GM19023 (cell line): ENCODE measurements at regions not wholly inside any gene's neighbourhood (a gene's known extent, or its start where the extent isn't known, plus 50 kb on each side); places are given as distances from the start of the nearest gene placed in this dataset.

Source experiments
- ATAC-seq: cut with Tn5 transposase; IDR thresholded peaks from one replicate; pipeline ENCODE4 v1.9.1; 2021; ENCODE audit warnings: mild to moderate bottlenecking, moderate library complexity; ENCODE audit not compliant: unreplicated experiment

DNA sequence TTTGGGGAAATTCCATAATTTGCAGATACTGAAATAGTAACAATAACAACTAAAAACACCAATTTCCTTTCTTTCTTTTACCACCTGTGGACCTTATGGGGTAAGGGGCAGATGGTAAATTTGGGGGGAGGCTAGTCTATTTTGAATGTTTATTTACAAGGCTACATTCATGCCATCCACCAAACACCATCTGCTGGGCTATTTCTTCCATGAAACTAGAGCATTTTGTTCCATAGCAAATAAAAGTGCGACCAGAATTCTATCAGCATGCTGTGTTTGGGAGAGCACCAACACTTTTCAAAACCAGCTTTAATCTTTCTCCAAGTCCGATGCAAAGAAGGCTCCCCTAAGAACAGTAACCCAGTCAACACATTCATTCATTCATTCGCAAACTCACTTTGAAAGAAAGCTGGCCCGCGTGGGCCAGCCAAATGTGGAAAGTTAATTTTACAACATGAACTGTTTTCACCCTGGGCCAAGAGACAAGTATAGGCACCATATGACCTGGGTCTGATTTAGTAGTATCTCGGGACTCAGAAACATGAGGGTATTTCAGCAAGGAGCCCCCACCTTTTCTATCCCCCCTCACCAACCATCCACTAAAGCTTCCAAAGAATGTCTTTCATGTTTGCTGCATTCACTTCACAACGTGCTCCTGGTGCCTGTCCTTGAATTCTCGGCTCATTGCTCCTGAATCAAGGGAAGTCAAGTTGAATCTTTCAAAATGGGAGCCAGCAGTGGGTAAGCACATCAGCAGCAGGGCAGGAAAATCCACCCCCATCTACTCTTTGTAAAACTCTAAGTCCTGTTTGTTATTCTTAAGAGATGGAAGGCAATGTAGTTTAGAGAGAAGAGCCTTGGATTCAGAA, 210.6 kb downstream of the C1D start:
- no peak for ATAC-seq

DNA sequence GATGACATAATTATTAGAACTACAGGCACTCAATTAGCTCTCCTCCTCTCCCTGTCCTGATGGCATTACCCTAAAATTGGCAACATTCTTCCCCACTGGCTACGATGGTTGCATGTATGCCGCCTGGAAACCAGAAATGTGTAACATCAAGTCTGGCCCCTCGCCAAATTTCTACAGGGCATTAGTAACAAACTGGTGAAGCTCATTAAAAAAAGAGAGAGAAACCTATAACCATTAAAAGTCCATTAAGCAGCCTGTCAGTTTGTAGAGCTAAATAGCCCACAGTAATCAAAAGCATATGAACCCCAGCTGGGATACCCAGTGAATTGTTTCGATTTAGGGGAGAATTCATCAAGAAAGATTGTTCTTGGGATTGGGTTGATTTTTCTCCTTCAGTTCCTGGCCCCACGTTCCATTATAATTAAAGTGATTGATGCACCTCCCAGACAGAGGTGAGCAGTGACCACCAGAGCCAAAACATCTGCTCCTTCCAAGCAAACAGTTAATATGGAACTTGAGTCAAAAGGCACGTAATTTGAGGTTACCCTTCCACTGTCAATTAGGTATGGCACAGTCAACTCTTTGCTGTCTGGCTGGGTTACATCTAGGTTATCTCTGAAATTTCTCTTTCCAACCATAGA, 208.6 kb downstream of the C1D start:
- ATAC-seq: no peak

DNA sequence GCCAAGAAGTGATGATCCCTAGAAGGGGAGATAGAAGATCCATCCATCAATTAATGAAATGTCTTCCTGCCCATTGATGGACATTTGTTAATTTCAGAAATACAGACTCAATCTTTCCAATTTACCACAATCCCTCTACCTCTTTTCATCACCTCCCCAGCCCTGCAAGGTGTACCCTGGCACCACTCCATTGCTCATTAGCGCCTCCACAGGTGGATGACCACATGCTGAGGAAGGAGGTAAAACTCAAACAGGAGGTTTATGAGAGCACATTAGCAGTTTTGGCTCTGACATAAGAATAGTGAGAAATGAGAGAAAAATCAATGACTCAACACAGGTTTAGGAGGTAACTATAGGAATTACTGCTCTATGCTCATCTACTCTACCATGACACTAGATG, 208.0 kb downstream of the C1D start:
- ATAC-seq: no peak

DNA sequence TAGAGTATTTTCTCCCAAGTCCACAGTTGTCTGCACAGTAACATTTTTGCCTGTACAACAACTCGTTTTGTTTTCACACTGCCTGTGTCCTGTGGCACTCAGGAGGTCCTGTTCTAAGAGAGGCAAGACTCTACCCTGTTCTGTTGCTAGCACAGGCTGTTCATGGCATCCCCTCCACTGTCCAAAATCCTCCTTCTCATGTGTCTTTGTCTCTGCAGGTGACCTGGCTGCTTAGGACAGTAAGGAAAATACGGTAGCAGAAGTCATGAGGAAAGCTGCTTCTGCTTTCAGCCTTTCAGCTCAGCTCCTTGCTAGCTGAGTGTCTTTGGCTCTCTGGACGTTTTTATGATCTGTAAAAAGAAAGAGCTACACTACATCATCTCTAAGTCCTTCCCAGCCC, 205.9 kb downstream of the C1D start:
- no peak for ATAC-seq

DNA sequence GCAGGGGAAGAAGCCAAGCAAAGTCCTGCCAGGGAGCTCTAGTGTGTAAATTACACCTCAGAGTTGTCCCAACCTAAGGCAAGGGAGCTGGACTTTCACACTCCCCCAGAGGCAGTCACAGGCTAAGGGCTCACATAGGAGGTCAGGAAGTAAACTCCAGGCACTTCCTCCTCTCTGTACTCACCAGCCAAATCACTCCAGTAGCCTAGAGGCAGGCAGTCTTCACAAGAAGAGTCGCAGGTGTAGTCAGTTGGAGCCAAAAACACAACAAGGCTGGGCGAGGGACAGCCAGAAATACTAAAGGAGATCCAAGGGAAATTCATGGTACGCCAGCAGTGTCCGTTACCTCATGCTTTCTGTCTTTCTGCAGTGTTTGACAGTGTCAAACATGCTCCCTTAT, 205.0 kb downstream of the C1D start:
- no peak for ATAC-seq

DNA sequence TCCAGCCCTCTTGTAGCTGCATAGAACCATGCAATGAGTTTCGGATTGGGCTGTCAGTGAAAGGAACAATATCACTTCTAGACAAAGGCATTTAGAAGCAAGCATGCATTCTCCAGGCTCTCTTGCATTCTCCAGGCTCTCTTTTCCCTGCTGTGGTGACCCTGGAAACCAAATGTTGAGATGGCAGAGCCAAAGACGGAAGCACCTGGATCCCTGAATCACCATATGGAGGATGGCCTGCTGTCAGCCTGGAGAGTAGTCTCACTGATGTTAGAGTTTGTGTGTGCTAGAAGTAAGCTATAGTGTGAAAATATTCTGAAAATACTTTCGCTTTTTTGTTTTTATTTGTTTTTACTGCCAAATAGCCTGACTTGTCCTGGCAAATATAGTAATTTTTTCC, 203.9 kb downstream of the C1D start:
- ATAC-seq: no peak

DNA sequence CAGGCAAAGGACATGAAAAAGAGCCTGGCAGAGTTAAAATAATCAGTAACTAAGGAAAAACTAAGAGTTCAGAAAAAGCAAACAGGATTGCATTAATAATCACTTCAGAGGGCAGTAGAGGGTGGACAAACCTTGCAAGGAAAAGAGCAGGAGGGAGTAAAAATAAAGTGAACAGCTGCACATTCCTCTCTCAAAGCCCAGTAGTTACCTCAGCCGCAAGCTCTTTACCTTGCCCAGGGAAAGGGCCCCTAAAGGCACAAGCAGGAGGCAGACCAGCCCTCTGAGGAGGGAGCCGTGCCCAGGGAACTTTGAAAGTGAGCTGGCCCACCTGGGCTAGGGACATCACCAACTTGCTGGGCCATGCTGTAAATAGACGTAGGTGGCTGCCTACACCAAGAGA, 196.9 kb downstream of the C1D start:
- ATAC-seq: no peak

DNA sequence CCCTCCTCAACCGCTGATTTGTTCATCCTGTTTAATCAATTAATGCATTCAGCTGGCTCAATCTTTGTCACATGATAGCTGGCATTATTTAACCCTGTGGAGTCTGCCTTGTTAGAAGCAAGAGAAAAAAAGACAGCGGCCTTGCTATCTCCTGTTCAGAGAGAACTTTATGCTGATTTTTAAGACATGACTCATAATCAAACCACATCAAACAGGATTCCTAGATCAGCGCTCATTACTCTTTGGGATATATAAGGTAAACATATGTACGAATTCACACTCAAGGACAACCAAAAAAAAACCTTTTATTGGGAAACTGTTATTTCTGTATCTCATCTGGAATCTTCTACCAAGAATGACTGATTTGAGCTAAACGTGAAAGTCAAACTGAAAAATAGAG, 195.1 kb downstream of the C1D start:
- ATAC-seq: no peak

DNA sequence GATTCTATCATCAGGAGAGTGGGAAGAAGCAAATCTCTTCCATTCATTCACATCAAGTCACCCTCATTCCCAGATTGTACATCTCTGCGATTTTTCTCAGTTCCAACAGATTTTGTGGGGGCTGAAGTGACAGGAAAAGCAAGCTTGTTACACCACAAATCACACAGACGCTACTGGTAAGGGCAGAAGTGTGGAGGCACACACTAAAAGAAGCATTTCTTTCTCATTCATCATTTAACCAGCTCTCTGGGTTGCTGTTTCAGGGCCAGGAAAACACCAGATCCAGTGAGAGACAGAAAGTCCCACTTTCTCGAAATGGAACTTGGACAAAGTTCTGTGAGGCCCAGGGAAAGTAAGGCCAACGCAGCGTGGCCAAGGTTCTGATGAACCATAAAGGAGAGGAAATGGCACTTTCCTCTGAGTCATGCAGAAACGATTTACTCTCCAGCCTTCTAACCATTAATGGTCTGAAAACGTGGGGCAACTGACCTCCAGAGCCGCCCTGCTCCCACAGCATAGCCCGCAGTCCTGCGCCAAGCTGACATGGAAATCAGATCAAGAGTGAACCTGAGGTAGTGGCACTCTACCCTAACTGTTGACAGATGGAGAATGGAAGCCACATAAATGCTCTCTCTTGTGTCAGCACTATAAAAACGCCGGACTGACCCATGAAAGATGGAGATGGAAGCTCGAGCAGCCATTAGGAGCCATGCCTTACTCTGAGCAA, 191.0 kb downstream of the C1D start:
- ATAC-seq: no peak

DNA sequence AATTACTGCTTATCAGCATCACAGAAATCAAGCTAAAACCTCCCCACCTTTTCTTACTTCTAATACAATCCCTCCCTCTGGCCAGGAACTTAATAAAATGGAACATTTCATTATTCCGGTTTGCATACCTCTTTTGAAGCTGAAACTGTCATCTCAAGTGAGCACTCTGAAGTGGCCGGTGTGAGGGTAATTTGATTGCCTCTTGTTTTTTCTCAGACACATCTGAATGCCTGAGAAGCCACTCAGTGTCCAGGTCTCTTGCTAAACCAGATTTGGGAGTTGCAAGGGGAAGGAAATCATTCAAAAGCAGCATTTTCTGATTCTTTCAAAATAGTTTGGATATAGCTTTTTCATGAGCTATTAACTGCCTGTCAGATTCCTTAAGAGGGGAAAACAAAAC, 190.3 kb downstream of the C1D start:
- ATAC-seq: no peak

DNA sequence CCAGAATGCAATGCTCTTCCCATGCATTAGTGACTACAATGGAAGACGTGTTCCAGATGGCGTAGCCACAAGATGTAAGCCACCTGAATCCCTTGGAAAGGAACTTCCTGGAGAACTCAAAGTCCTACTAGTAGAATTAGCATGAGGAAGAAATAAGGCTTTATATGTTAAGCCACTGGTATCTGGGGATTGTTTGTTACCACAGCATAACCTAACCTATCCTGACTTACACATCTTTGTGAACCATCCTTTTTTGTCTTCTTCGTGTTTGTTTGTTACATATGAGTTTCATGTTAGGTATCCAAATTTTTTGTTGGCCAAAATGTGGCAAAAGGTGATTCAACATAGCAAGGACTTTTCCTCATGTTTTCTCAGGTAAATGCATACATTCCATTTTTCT, 188.9 kb downstream of the C1D start:
- ATAC-seq: no peak

DNA sequence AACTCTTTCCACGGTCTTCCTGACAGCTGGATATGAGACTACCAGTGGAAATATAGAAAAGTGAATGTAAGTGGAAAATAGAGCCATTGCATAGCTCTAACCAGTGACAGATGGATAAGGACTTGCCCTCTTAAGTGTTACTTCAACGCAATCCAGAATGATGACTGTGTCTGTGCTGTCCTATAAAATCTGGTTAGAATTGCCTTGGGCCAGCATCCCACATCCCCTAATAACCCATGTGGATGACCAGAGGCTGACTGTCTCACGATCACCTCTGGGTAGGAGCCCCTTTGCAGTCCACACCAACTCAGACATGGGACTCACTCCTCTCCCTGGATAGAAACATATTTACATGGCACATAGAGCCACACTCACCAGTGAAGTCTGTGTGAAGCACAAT, 186.6 kb downstream of the C1D start:
- ATAC-seq: no peak

DNA sequence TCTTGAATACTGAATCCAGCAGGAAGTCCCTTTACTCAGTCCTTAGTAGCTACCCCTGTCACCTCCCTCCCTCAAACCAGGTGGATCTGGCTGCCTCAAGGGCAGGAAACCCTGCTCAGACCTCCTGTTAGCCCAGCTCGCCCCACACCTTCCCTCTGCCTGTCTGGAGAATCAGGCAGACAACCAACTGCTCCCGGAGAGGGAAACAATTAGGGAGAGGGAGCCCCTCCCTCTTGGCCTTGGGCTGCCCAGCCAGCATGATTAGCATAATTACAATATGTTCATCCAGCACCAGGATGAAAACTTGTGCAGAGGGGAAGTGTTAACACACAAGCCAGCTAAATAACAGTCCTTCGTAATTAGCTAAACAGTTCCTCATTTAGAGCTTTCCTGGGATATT, 185.5 kb downstream of the C1D start:
- ATAC-seq: no peak

DNA sequence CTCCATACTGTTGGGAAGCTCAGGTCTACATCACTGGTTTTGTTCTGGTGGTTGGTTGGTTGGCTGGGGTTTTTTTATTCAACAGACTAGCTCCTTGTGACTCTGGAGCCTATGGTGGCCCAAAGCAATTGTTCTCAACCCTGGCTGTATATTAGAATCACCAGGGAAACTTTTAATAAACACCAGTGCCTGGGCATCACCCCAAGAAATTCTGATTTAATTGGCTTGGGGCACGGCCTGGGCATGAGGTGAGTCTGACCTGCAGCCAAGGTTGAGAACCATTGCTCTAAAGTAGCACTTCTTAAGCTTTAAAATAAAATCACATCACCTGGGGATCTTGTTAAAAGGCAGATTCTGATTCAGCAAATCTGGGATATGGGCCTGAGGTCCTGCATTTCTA, 184.1 kb downstream of the C1D start:
- ATAC-seq: no peak

DNA sequence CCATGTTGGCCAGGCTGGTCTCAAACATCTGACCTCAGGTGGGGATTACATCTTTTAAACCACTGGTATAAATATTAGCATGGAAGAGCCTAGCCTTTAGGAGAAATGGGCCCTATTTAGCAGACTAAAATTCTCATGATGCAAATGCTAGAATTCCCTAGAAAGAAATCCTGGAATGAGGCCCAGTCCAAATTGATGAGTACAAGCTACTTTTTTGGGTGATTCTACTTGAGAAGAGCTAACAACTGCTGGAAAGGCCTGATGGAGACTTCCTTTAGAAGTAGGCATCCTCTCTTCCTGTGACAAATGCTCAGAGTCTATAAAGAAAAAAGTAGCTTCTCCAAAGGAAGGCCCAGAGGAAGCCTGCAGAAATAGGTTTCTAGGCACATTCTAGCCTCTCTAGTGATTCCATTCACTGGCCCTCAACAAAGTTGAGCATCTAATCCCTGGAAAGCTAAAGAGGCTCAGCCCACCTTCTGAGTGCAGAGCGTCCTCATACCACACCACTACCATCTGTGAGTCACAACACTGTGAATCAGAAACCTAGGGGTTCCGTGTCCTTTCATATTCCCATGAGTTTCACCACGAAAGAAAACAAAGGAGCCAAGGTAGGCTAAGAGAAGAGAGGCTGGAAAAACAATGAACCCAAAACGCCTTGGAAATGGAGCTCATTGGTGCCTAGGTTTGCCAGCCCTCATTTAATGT, 183.1 kb downstream of the C1D start:
- no peak for ATAC-seq

DNA sequence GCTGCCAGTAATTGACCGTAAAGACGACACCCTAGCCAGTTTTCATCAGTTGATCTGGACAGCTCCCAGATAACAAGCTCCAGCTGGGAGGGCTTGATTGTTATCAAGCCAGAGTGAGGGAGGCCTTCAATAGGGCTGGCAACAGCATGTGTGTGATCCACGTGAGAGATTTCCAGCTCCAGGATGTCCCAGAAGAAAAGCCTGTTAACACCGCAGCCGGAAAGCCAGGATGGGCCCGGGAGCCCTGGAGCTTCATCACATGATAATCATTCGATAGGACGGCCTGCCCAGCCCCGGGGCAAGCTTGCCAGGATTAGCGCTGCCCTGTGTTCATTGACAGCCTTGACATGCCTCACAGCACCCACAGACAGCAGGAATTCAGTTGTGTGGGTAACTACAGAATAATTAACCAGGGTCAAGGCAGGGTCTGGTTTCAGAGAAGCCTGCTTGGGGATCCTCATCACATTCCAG, 182.5 kb downstream of the C1D start:
- ATAC-seq: no peak

DNA sequence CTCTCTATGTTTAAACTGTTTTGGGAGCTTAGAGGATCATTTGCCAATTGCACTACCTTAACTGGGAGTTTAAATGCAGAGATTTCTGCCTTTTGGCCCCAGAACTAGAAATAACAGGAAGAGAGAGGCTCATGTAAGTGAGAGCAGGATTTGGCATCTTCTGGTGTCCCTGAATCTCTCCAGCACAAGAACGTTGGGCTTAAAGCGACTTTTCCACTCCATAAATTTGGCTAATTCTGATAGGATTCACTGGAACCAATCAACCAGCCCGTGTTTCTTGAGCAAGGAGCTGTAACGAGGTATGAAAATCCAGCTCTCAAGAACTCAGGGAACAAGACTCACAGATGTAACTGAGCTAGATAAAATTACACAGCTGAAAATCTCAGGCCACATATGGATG, 181.0 kb downstream of the C1D start:
- ATAC-seq: no peak

DNA sequence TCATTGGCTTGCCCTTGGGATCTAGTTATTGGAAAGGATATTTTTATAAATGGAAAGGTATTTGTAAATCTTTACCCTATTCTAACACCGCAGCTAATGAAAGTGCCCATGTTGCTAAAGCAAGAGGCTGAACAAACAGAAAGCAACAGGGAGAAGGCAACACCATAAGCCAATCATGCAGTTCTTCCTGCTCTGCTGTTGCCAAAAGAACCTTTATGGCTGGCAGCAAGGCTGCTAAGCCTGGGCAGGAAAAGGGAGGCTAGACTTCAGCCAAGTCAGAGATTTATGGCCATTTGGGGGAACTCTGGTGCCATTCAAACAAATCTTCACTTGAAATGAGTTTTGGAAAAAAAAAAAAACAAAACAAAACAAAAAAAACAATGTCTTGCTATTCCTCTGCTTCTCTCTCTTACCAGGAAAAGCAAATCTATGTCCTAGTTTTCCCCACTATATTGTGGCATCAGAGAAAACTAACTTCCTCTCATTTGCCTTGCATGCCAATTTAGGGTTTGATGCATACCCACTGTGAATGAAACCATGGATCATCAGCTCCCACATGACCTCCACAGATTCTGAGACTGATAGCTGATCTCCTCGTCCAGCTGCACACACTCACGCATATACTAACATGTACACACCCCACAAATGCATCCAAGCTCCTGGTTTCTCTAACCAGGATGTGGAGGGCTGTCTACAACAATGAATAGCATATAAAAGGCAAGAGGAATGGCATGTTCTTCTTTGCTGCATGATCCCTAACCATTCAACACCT, 179.3 kb downstream of the C1D start:
- no peak for ATAC-seq

DNA sequence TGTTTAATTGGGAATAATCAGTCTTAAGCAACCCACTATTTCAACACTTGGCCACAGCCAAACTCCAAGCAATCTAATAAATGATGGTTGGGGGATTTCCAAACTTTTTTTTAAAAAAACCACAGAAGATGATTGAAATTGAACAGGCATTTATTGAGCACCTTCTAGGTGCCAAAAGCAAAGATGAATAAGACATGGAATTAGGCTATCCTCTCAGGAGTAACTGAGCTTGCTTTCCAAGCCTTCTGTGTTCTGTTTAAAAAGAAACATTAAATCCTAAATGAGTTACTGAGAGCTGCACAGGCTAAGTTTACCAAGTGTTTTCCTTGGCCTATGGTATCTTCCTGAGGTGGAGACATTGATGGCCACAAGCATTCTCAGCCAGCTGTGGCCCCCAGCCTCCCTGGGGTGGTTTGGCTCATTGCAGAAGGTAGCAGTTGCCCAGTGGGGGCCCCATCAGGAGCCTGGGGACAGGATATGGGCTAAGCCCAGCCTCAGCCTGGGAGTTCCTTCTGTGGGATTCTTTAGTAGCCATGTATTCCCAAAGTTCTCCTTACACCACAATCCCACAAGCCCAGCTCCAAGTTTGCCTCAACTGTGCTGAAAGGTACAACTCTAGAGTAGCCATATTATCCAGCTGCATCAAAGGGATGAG, 174.3 kb downstream of the C1D start:
- ATAC-seq: no peak

DNA sequence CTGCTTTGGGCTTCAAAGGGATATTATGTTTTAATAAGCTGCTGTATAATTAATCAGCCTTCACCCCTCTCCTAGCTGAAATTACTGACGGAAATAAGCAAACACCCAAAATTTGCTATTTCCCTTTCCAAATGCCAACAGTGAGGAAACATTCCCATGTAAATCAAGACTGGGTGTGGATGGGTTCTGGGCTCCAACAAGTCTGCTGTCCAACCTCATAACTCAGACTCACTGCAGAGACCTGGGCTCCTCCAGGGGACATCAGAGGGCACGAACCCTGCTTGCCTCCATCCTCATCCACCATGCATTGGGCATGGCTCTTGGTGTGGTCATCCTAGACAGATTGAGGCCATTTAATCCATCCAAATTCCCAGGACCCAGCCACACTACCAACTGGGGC, 173.7 kb downstream of the C1D start:
- no peak for ATAC-seq
